Uterus (tissue), 2 donors: ENCODE measurements at regions not wholly inside any gene's neighbourhood (a gene's known extent, or its start where the extent isn't known, plus 50 kb on each side); places are given as distances from the start of the nearest gene placed in this dataset.

Source experiments
- CTCF ChIP-seq, 4 experiments: fragments of 200-600 bp in 2 of 4; fragments of 450-650 bp in 2 of 4; sonication (generic) in 2 of 4; IDR thresholded peaks; one replicate each; pipeline ENCODE4 v1.5.1; 2016 to 2019; ENCODE audit warnings: antibody characterized with exemption in 4 of 4, mild to moderate bottlenecking in 2 of 4, moderate library complexity in 1 of 4
- POLR2A ChIP-seq, 2 donors: fragments of 450-650 bp; IDR thresholded peaks; one replicate each; pipeline ENCODE4 v1.6.1; 2016; ENCODE audit warnings: antibody characterized with exemption in 2 of 2, mild to moderate bottlenecking in 1 of 2, moderate library complexity in 1 of 2

GRCh38 chr6:114714836-114715507 is 372.1 kb upstream of the HS3ST5 start:
- TF ChIP-seq CTCF (IDR thresholded peaks at IDR 0.05) (no peak), POLR2A (IDR thresholded peaks at IDR 0.05) (no peak)
